ENCODE measurements at regions not wholly inside any gene's neighbourhood (a gene's known extent, or its start where the extent isn't known, plus 50 kb on each side); places are given as distances from the start of the nearest gene placed in this dataset.

- Histone ChIP-seq H3K4me3 (replicated peaks; ENCODE audit: low read depth, low read length) (no peak overlapping the region), H3K27me3 (replicated peaks; ENCODE audit: control insufficient read depth, insufficient read depth, low read length) (no peaks in the 10 kb centered on the region), H3K36me3 (ENCODE audit: control insufficient read depth, insufficient read depth, low read length) (no peaks in the 10 kb centered on the region)
- no peak for TF ChIP-seq CTCF (IDR thresholded peaks at IDR 0.05; ENCODE audit: insufficient read depth, low read length, poor library complexity, severe bottlenecking)
- no peak for DNase-seq (ENCODE audit: extremely low read depth, insufficient read length)
Observed at GRCh38 chr7:118839515-118839914, 615.0 kb downstream of the ANKRD7 start.

GRCh38 chr7:118843456-118843855 lies 619.0 kb downstream of the ANKRD7 start:
- Histone ChIP-seq H3K36me3 (ENCODE audit: control insufficient read depth, insufficient read depth, low read length) (no peaks in the 10 kb centered on the region), H3K4me3 (replicated peaks; ENCODE audit: low read depth, low read length) (no peak overlapping the region), H3K27me3 (replicated peaks; ENCODE audit: control insufficient read depth, insufficient read depth, low read length) (no peaks in the 10 kb centered on the region)
- no peak for DNase-seq (ENCODE audit: extremely low read depth, insufficient read length)
- no peak for TF ChIP-seq CTCF (IDR thresholded peaks at IDR 0.05; ENCODE audit: insufficient read depth, low read length, poor library complexity, severe bottlenecking)

- TF ChIP-seq CTCF (IDR thresholded peaks at IDR 0.05; ENCODE audit: insufficient read depth, low read length, poor library complexity, severe bottlenecking): no peak
- H3K4me3 ChIP-seq (replicated peaks; ENCODE audit: low read depth, low read length): no peak overlapping the region
- no peaks in the 10 kb centered on the region for H3K27me3 ChIP-seq (replicated peaks; ENCODE audit: control insufficient read depth, insufficient read depth, low read length)
- DNase-seq (ENCODE audit: extremely low read depth, insufficient read length): no peak
- H3K36me3 ChIP-seq (ENCODE audit: control insufficient read depth, insufficient read depth, low read length): no peaks in the 10 kb centered on the region
Observed at GRCh38 chr7:118844748-118845147, 620.2 kb downstream of the ANKRD7 start.

- H3K4me3 ChIP-seq (replicated peaks; ENCODE audit: low read depth, low read length): no peak overlapping the region
- no peaks in the 10 kb centered on the region for H3K27me3 ChIP-seq (replicated peaks; ENCODE audit: control insufficient read depth, insufficient read depth, low read length)
Observed at GRCh38 chr7:118845791-118846190, 621.3 kb downstream of the ANKRD7 start.

GRCh38 chr7:118846977-118847376 lies 622.5 kb downstream of the ANKRD7 start:
- no peak for TF ChIP-seq CTCF (IDR thresholded peaks at IDR 0.05; ENCODE audit: insufficient read depth, low read length, poor library complexity, severe bottlenecking)
- Histone ChIP-seq H3K4me3 (replicated peaks; ENCODE audit: low read depth, low read length) (no peak overlapping the region), H3K27me3 (replicated peaks; ENCODE audit: control insufficient read depth, insufficient read depth, low read length) (no peaks in the 10 kb centered on the region), H3K36me3 (ENCODE audit: control insufficient read depth, insufficient read depth, low read length) (no peaks in the 10 kb centered on the region)
- no peak for DNase-seq (ENCODE audit: extremely low read depth, insufficient read length)

More at GRCh38 chr7:118845791-118846190, 621.3 kb downstream of the ANKRD7 start:
- no peak for TF ChIP-seq CTCF (IDR thresholded peaks at IDR 0.05; ENCODE audit: insufficient read depth, low read length, poor library complexity, severe bottlenecking)
- no peaks in the 10 kb centered on the region for H3K36me3 ChIP-seq (ENCODE audit: control insufficient read depth, insufficient read depth, low read length)
- no peak for DNase-seq (ENCODE audit: extremely low read depth, insufficient read length)

GRCh38 chr7:118855290-118855689 lies 630.8 kb downstream of the ANKRD7 start:
- Histone ChIP-seq H3K4me3 (replicated peaks; ENCODE audit: low read depth, low read length) (no peak overlapping the region), H3K27me3 (replicated peaks; ENCODE audit: control insufficient read depth, insufficient read depth, low read length) (no peaks in the 10 kb centered on the region), H3K36me3 (ENCODE audit: control insufficient read depth, insufficient read depth, low read length) (no peaks in the 10 kb centered on the region)
- no peak for TF ChIP-seq CTCF (IDR thresholded peaks at IDR 0.05; ENCODE audit: insufficient read depth, low read length, poor library complexity, severe bottlenecking)
- DNase-seq (ENCODE audit: extremely low read depth, insufficient read length): no peak
